ENCODE measurements at regions not wholly inside any gene's neighbourhood (a gene's known extent, or its start where the extent isn't known, plus 50 kb on each side); places are given as distances from the start of the nearest gene placed in this dataset.
"Not testable (repeated sequence)": the region's sequence is repeated elsewhere in the genome, so short reads cannot be mapped to it uniquely, and the experiment has no call there.

GRCh38 chrX:85808217-85808616, 239.1 kb downstream of the CHM start:
- H3K27ac ChIP-seq = no peak overlapping the region
- DNase-seq (ENCODE audit: low read depth, low spot score) = no peak

- not testable (repeated sequence) for H3K27ac ChIP-seq; DNase-seq (ENCODE audit: low read depth, low spot score)
Measured at GRCh38 chrX:85772391-85772790, 275.0 kb downstream of the CHM start.

- no peak for DNase-seq (ENCODE audit: low read depth, low spot score)
- H3K27ac ChIP-seq = no peak overlapping the region
Measured at GRCh38 chrX:85765651-85766050, 281.7 kb downstream of the CHM start.

GRCh38 chrX:85723025-85723424, 324.3 kb downstream of the CHM start:
- H3K27ac ChIP-seq; DNase-seq (ENCODE audit: low read depth, low spot score): not testable (repeated sequence)

- H3K27ac ChIP-seq; DNase-seq (ENCODE audit: low read depth, low spot score): not testable (repeated sequence)
Measured at GRCh38 chrX:85703233-85703632, 323.8 kb upstream of the POF1B start.

GRCh38 chrX:85698921-85699320, 319.5 kb upstream of the POF1B start:
- no peak for DNase-seq (ENCODE audit: low read depth, low spot score)
- no peak overlapping the region for H3K27ac ChIP-seq

- no peak overlapping the region for H3K27ac ChIP-seq
- DNase-seq (ENCODE audit: low read depth, low spot score) = no peak
Measured at GRCh38 chrX:85685843-85686242, 306.4 kb upstream of the POF1B start.

GRCh38 chrX:85666471-85666870, 287.0 kb upstream of the POF1B start:
- H3K27ac ChIP-seq = no peak overlapping the region
- DNase-seq (ENCODE audit: low read depth, low spot score) = no peak

- not testable (repeated sequence) for H3K27ac ChIP-seq; DNase-seq (ENCODE audit: low read depth, low spot score)
Measured at GRCh38 chrX:85663970-85664369, 284.5 kb upstream of the POF1B start.

GRCh38 chrX:85630901-85631300, 251.4 kb upstream of the POF1B start:
- no peak for DNase-seq (ENCODE audit: low read depth, low spot score)
- no peak overlapping the region for H3K27ac ChIP-seq

GRCh38 chrX:85627363-85627762, 247.9 kb upstream of the POF1B start:
- DNase-seq (ENCODE audit: low read depth, low spot score) = no peak
- H3K27ac ChIP-seq = no peak overlapping the region

- H3K27ac ChIP-seq = no peak overlapping the region
- no peak for DNase-seq (ENCODE audit: low read depth, low spot score)
Measured at GRCh38 chrX:85622635-85623034, 243.2 kb upstream of the POF1B start.

- DNase-seq (ENCODE audit: low read depth, low spot score) = no peak
- H3K27ac ChIP-seq = no peak overlapping the region
Measured at GRCh38 chrX:85620466-85620865, 241.0 kb upstream of the POF1B start.

GRCh38 chrX:85619962-85620361, 240.5 kb upstream of the POF1B start:
- DNase-seq (ENCODE audit: low read depth, low spot score) = no peak
- H3K27ac ChIP-seq = no peak overlapping the region

- no peak for DNase-seq (ENCODE audit: low read depth, low spot score)
- H3K27ac ChIP-seq = no peak overlapping the region
Measured at GRCh38 chrX:85611926-85612325, 232.5 kb upstream of the POF1B start.

- H3K27ac ChIP-seq = no peak overlapping the region
- no peak for DNase-seq (ENCODE audit: low read depth, low spot score)
Measured at GRCh38 chrX:85592980-85593379, 213.5 kb upstream of the POF1B start.

- no peak for DNase-seq (ENCODE audit: low read depth, low spot score)
- no peak overlapping the region for H3K27ac ChIP-seq
Measured at GRCh38 chrX:85591536-85591935, 212.1 kb upstream of the POF1B start.

GRCh38 chrX:85590638-85591037, 211.2 kb upstream of the POF1B start:
- H3K27ac ChIP-seq = no peak overlapping the region
- DNase-seq (ENCODE audit: low read depth, low spot score) = no peak

GRCh38 chrX:85573801-85574200, 194.3 kb upstream of the POF1B start:
- DNase-seq (ENCODE audit: low read depth, low spot score) = no peak
- no peak overlapping the region for H3K27ac ChIP-seq

GRCh38 chrX:85570496-85570895, 191.0 kb upstream of the POF1B start:
- no peak for DNase-seq (ENCODE audit: low read depth, low spot score)
- H3K27ac ChIP-seq = no peak overlapping the region

GRCh38 chrX:85569686-85570085, 190.2 kb upstream of the POF1B start:
- DNase-seq (ENCODE audit: low read depth, low spot score) = no peak

GRCh38 chrX:85569096-85569495, 189.6 kb upstream of the POF1B start:
- no peak for DNase-seq (ENCODE audit: low read depth, low spot score)
- H3K27ac ChIP-seq = no peak overlapping the region

More at GRCh38 chrX:85569686-85570085, 190.2 kb upstream of the POF1B start:
- H3K27ac ChIP-seq = no peak overlapping the region

GRCh38 chrX:85561231-85561630, 181.8 kb upstream of the POF1B start:
- no peak overlapping the region for H3K27ac ChIP-seq
- no peak for DNase-seq (ENCODE audit: low read depth, low spot score)
